PC-3 (cell line): ENCODE measurements at regions not wholly inside any gene's neighbourhood (a gene's known extent, or its start where the extent isn't known, plus 50 kb on each side); places are given as distances from the start of the nearest gene placed in this dataset.

Experiments
- ATAC-seq: fragments of 200-7000 bp; cut with Tn5 transposase; 2 replicates; pipeline ENCODE4 v1.9.1; 2020; ENCODE audit warnings: mild to moderate bottlenecking, moderate library complexity
- BruUV-seq: library from RNA; stranded (reverse); fragments of 400-500 nt; replicated peaks from 2 replicates; lab custom pipeline; 2021; lab: Mats Ljungman, UMichigan
- CTCF ChIA-PET: fragments of 300-600 bp; sonication (Branson Sonifier 250); formaldehyde crosslinking; loops from one replicate; lab custom pipeline; 2022; ENCODE audit warnings: antibody characterized with exemption; lab: Charles Lee
- POLR2A ChIA-PET: fragments of 300-600 bp; sonication (Branson Sonifier 250); formaldehyde crosslinking; loops from one replicate; lab custom pipeline; 2022; ENCODE audit warnings: antibody characterized with exemption; ENCODE audit not compliant: unreplicated experiment; lab: Charles Lee
- DNase-seq: peaks from one replicate; pipeline ENCODE4 v3.0.0-alpha.2; 2015
- H2AFZ ChIP-seq: fragments of 300-600 bp; sonication (generic); 2 replicates; pipeline ENCODE4 v1.6.0; 2016; ENCODE audit warnings: antibody characterized with exemption, low read length
- H3F3A ChIP-seq: fragments of 300-600 bp; sonication (generic); one replicate; pipeline ENCODE4 v1.6.0; 2017; ENCODE audit warnings: antibody characterized with exemption, low read length, control low read depth, mild to moderate bottlenecking; ENCODE audit not compliant: unreplicated experiment
- H3K27ac ChIP-seq: fragments of 300-600 bp; sonication (generic); 2 replicates; pipeline ENCODE4 v1.5.1; 2016; ENCODE audit warnings: mild to moderate bottlenecking, low read length
- H3K27me3 ChIP-seq: fragments of 300-600 bp; sonication (generic); 2 replicates; pipeline ENCODE4 v1.6.1; 2016; ENCODE audit warnings: low read length, mixed read lengths
- H3K36me3 ChIP-seq: fragments of 300-600 bp; sonication (generic); 2 replicates; pipeline ENCODE4 v1.6.1; 2016; ENCODE audit warnings: low read depth, mixed run types, low read length, mixed read lengths
- H3K4me1 ChIP-seq: fragments of 300-600 bp; sonication (generic); 2 replicates; pipeline ENCODE4 v1.5.1; 2016; ENCODE audit warnings: low read length; ENCODE audit not compliant: insufficient read depth
- H3K4me2 ChIP-seq: fragments of 300-600 bp; sonication (generic); 2 replicates; pipeline ENCODE4 v1.6.0; 2016; ENCODE audit warnings: low read length
- H3K4me3 ChIP-seq: fragments of 300-600 bp; sonication (generic); 2 replicates; pipeline ENCODE4 v1.5.1; 2016; ENCODE audit warnings: mild to moderate bottlenecking, low read length, mixed read lengths
- H3K79me2 ChIP-seq: fragments of 300-600 bp; sonication (generic); 2 replicates; pipeline ENCODE4 v1.6.1; 2017; ENCODE audit warnings: low read length, mixed read lengths
- H3K9ac ChIP-seq: fragments of 300-600 bp; sonication (generic); 2 replicates; pipeline ENCODE4 v1.6.0; 2016; ENCODE audit warnings: mild to moderate bottlenecking, low read length
- H3K9me2 ChIP-seq: fragments of 300-600 bp; sonication (generic); replicated peaks from 2 replicates; pipeline ENCODE4 v1.6.1; 2016; ENCODE audit warnings: mixed run types, low read length, mixed read lengths
- H3K9me3 ChIP-seq: fragments of 300-600 bp; sonication (generic); 2 replicates; pipeline ENCODE4 v1.6.1; 2016; ENCODE audit warnings: low read length, mixed read lengths
- H4K20me1 ChIP-seq: fragments of 300-600 bp; sonication (generic); 2 replicates; pipeline ENCODE4 v1.6.1; 2016; ENCODE audit warnings: low read length, mixed read lengths
- EZH2 ChIP-seq: fragments of 300-600 bp; sonication (generic); IDR thresholded peaks from one replicate; pipeline ENCODE4 v1.6.1; 2017; ENCODE audit warnings: antibody characterized with exemption, mild to moderate bottlenecking, low read length; ENCODE audit not compliant: unreplicated experiment
- EZH2phosphoT487 ChIP-seq: fragments of 300-600 bp; sonication (generic); IDR thresholded peaks from 2 replicates; pipeline ENCODE4 v1.6.1; 2018; ENCODE audit warnings: mild to moderate bottlenecking, antibody characterized with exemption, low read length, borderline replicate concordance
- intact Hi-C: fragments of 100-400 bp; cut with micrococcal nuclease; formaldehyde crosslinking; loops from 2 replicates; pipeline ENCODE4 v1.9.0; 2023
- TF ChIP-seq, protein P1 (sequence below): fragments of 300-600 bp; sonication (generic); conservative IDR thresholded peaks from 2 replicates; pipeline ENCODE4 v1.5.1; 2017; ENCODE audit warnings: antibody characterized with exemption, low read depth, mild to moderate bottlenecking, low read length

DNA sequence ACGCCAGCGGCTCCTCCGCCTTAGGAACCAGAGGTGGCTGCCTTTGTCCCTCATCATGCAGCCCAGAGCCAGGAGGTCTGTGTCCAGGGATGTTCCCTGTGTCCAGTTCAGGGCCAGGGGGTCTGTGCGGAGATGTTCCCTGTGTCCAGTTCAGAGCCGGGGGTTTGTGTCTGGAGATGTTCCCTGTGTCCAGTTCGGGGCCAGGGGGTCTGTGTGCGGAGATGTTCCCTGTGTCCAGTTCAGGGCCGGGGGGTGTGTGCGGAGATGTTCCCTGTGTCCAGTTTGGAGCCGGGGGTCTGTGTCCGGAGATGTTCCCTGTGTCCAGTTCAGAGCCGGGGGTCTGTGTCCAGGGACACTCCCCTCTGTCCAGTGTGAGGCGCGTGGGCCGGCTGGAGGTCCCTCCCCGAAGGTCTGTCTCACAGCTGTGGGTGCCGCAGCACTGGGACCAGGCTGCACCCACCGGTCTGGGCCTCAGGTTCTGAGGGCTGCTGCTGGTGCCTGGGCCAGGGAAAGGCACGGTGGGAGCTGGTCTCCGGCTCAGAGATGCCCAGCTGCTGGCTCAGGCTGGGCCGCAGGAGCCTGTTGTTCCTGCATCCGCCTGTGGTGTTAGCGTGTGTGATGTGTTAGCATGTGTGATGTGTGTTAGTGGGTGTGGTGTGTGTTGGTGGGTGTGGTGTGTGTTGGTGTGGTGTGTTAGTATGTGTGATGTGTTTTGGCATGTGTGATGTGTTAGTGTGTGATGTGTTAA, 67.9 kb upstream of the CFAP46 start:
- Histone ChIP-seq H4K20me1 (no peaks in the 10 kb centered on the region), H3K4me3 (no peak overlapping the region), H3K79me2 (no peaks in the 10 kb centered on the region), H3K4me2 (no peak overlapping the region), H3K27ac (no peak overlapping the region), H3K9ac (no peak overlapping the region), H3K9me2 (no peaks in the 10 kb centered on the region), H3F3A (no peaks in the 10 kb centered on the region), H3K27me3 (no peaks in the 10 kb centered on the region), H3K9me3 (no peaks in the 10 kb centered on the region), H2AFZ (no peak overlapping the region), H3K4me1 (0 out of 2 replicates have a peak, but pooled peaks cover 6% of the 10 kb centered on the region), H3K36me3 (no peaks in the 10 kb centered on the region)
- no peak for TF ChIP-seq EZH2
- TF ChIP-seq, protein P1, sequence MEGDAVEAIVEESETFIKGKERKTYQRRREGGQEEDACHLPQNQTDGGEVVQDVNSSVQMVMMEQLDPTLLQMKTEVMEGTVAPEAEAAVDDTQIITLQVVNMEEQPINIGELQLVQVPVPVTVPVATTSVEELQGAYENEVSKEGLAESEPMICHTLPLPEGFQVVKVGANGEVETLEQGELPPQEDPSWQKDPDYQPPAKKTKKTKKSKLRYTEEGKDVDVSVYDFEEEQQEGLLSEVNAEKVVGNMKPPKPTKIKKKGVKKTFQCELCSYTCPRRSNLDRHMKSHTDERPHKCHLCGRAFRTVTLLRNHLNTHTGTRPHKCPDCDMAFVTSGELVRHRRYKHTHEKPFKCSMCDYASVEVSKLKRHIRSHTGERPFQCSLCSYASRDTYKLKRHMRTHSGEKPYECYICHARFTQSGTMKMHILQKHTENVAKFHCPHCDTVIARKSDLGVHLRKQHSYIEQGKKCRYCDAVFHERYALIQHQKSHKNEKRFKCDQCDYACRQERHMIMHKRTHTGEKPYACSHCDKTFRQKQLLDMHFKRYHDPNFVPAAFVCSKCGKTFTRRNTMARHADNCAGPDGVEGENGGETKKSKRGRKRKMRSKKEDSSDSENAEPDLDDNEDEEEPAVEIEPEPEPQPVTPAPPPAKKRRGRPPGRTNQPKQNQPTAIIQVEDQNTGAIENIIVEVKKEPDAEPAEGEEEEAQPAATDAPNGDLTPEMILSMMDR, result no peak
- TF ChIP-seq EZH2phosphoT487, result no peak
- ATAC-seq (no peak), DNase-seq (no peak)
- CTCF ChIA-PET, result no interaction called here
- no TSS peak for BruUV-seq
- POLR2A ChIA-PET, result no interaction called here
- intact Hi-C loops, result no loop called here

DNA sequence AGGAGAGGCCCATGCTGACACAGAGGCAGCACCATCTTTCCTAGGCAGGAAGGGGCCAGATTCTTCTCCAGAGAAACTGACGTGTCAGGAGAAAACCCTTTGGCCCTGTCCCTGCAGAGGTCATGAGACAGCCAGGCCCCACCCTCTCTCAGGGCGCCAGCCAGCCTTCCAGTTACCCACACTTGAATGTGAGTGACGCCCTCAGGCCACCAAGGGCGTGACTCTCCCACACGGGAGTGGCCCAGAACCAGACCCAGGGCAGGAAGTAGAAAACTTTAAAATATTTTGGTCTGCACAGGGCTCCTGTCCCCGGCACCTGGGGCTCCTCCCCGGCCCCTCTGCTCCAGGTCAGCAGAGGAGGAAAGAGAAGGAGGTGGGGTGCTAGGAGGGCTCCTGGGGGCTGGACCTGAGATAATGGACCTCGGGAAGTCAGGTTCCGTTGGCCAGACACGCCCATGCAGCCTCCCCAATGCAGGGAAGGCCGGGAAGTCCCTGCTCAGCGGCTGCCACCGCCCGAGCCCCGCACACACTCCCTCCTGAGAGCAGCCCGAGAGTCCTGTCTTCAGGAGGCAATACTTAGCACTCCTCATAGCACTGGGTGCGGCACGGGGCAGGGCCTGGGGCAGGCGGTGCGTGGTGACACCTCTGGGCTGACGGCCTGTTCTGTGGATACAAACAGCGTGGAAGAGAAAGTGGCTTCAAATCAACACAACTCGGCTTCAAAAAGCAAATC, 67.0 kb upstream of the CFAP46 start:
- intact Hi-C loops, result no loop called here
- Histone ChIP-seq H3K4me2 (peak overlapping the region; percentile 29; the same call in 1 of the 2 replicates), H3K9ac (no peak overlapping the region), H3K27me3 (no peaks in the 10 kb centered on the region), H3F3A (no peaks in the 10 kb centered on the region), H3K9me2 (no peaks in the 10 kb centered on the region), H3K9me3 (no peaks in the 10 kb centered on the region), H3K4me3 (no peak overlapping the region), H3K27ac (no peak overlapping the region), H3K36me3 (no peaks in the 10 kb centered on the region), H3K79me2 (no peaks in the 10 kb centered on the region), H4K20me1 (no peaks in the 10 kb centered on the region), H3K4me1 (0 out of 2 replicates have a peak, but pooled peaks cover 6% of the 10 kb centered on the region), H2AFZ (peak overlapping the region; percentile 33)
- ATAC-seq, result peak; percentile 91
- ChIA-PET POLR2A (no interaction called here), CTCF (no interaction called here)
- no TSS peak for BruUV-seq
- peak; percentile 27 for DNase-seq
- TF ChIP-seq, protein P1, result no peak
- TF ChIP-seq EZH2 (no peak), EZH2phosphoT487 (no peak)

DNA sequence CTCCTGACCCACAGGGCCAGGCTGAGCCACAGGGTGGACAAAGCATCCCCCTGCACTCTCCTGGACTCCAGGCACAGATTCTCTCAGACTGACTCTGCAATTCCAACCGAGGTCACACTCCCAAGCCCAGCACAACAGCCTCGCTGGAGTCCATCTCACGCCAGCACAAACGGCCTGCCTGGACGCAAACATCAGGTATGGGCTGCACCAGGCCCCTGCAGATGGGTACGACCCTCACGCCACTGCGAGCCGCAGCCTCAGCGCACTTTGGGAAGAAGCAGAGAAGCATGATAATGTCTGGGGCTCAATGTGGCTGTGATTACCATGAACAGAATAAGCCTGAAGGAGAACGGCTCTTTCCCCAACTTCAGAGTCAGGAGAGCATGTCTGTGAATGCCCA, 66.4 kb upstream of the CFAP46 start:
- no peak overlapping the region for H3K27ac ChIP-seq

More for the DNA sequence above, 66.4 kb upstream of the CFAP46 start:
- Histone ChIP-seq H3K4me3 (no peak overlapping the region), H4K20me1 (no peaks in the 10 kb centered on the region), H3K36me3 (no peaks in the 10 kb centered on the region), H3F3A (no peaks in the 10 kb centered on the region), H3K4me2 (no peak overlapping the region; the same call in 1 of the 2 replicates), H3K9me2 (no peaks in the 10 kb centered on the region), H3K27me3 (no peaks in the 10 kb centered on the region), H2AFZ (peak overlapping the region; percentile 33; the same call in 1 of the 2 replicates), H3K9ac (no peak overlapping the region), H3K79me2 (no peaks in the 10 kb centered on the region), H3K9me3 (no peaks in the 10 kb centered on the region), H3K4me1 (0 out of 2 replicates have a peak, but pooled peaks cover 6% of the 10 kb centered on the region)
- ChIA-PET POLR2A (no interaction called here), CTCF (no interaction called here)
- ATAC-seq (no peak), DNase-seq (no peak)
- BruUV-seq, result no TSS peak
- intact Hi-C loops, result no loop called here
- TF ChIP-seq EZH2 (no peak), EZH2phosphoT487 (no peak)
- TF ChIP-seq, protein P1, result no peak
